ENCODE measurements at regions not wholly inside any gene's neighbourhood (a gene's known extent, or its start where the extent isn't known, plus 50 kb on each side); places are given as distances from the start of the nearest gene placed in this dataset.

GRCh38 chr18:10030816-10031541 lies 117.2 kb downstream of the VAPA start:
- DNase-seq, result no peak
- in situ Hi-C loops (cut with MboI; ENCODE audit: low pct_unique_long_range_greater_than_20kb, low sequenced_read_pairs), result no loop called here

GRCh38 chr18:10032331-10033015 lies 118.7 kb downstream of the VAPA start:
- in situ Hi-C loops (cut with MboI; ENCODE audit: low pct_unique_long_range_greater_than_20kb, low sequenced_read_pairs), result no loop called here
- DNase-seq, result no peak

DNA sequence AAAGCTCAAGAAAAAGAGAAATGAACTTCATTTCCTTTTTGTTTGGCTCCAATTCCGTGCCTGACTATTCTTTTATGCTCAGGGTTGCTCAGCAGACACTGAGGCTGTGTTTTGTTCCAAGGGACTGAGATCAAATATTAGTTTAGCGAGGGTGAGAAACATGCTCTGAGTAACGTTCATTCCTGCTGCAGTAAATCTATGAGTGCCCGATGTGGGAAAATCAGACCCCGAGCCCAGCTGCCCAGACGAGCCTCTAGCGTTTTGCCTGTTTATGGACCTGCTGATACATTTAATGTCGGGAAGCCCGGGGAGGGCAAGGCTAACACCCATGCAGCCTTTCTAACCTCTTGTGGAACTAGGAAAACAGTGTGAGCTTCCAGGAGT lies 119.2 kb downstream of the VAPA start:
- DNase-seq, result no peak
- in situ Hi-C loops (cut with MboI; ENCODE audit: low pct_unique_long_range_greater_than_20kb, low sequenced_read_pairs), result no loop called here

- in situ Hi-C loops (cut with MboI; ENCODE audit: low pct_unique_long_range_greater_than_20kb, low sequenced_read_pairs), result no loop called here
- DNase-seq, result no peak
Observed at GRCh38 chr18:10035281-10035991, 121.6 kb downstream of the VAPA start.

- in situ Hi-C loops (cut with MboI; ENCODE audit: low pct_unique_long_range_greater_than_20kb, low sequenced_read_pairs), result no loop called here
- DNase-seq, result no peak
Observed at GRCh38 chr18:10036479-10036878, 122.7 kb downstream of the VAPA start.

- in situ Hi-C loops (cut with MboI; ENCODE audit: low pct_unique_long_range_greater_than_20kb, low sequenced_read_pairs), result no loop called here
- DNase-seq, result no peak
Observed at GRCh38 chr18:10037181-10037580, 123.4 kb downstream of the VAPA start.

GRCh38 chr18:10038268-10038667 lies 124.5 kb downstream of the VAPA start:
- in situ Hi-C loops (cut with MboI; ENCODE audit: low pct_unique_long_range_greater_than_20kb, low sequenced_read_pairs), result no loop called here

GRCh38 chr18:10040287-10041011 lies 126.6 kb downstream of the VAPA start:
- no peak for DNase-seq
- in situ Hi-C loops (cut with MboI; ENCODE audit: low pct_unique_long_range_greater_than_20kb, low sequenced_read_pairs), result no loop called here

More at GRCh38 chr18:10038268-10038667, 124.5 kb downstream of the VAPA start:
- no peak for DNase-seq

GRCh38 chr18:10041180-10041579 lies 127.4 kb downstream of the VAPA start:
- no peak for DNase-seq
- in situ Hi-C loops (cut with MboI; ENCODE audit: low pct_unique_long_range_greater_than_20kb, low sequenced_read_pairs), result no loop called here

GRCh38 chr18:10042492-10042891 lies 128.7 kb downstream of the VAPA start:
- no peak for DNase-seq
- in situ Hi-C loops (cut with MboI; ENCODE audit: low pct_unique_long_range_greater_than_20kb, low sequenced_read_pairs), result no loop called here

DNA sequence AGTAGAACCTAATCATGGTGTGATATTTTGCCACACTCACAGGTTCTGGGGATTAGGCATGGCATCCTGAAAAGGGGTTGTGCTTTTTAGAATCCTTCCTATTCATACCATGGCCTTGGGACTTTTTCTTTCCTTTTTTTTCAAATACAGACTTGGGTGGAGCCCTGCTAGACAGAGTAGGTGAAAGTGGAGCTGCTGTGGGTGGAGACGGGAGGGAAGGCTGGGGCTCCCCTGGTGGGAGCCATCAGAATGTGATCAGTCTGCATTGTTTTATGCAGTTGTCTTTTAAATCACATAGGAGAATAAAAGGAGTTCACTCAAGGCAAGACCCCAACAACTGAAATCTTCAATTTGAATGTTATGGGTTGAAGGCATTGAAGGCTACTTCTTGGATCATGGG lies 130.2 kb downstream of the VAPA start:
- DNase-seq, result no peak

DNA sequence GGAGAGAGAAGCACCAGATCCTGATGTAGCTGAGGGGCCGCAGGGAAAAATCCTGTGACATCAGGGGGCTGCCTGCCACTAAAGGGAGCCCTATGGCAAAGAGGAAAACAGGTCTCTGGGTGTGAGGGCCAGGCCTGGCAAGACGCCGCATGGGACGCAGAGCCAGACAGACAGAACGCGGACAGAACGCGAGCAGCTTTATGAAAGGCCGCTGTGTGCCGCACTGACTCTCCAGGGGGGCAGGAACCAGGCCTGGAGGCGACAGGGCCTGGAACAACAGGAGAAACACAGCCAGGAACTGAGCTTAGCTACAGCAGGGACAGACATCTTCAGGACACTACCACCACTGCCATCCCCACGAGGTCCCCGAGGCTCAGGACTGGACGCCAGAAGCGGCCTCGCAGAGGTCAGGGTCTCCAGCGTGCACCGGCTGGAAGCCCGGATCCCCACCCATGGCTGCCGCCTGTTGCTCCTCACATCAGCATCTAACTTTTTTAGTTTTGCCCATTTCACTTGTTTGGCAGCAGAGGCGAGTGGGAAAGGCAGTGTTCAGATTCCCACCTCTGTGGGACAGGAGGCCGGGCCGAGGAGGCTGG lies 131.6 kb downstream of the VAPA start:
- in situ Hi-C loops (cut with MboI; ENCODE audit: low pct_unique_long_range_greater_than_20kb, low sequenced_read_pairs), result no loop called here
- no peak for DNase-seq

More for the DNA sequence above, 130.2 kb downstream of the VAPA start:
- in situ Hi-C loops (cut with MboI; ENCODE audit: low pct_unique_long_range_greater_than_20kb, low sequenced_read_pairs), result no loop called here

DNA sequence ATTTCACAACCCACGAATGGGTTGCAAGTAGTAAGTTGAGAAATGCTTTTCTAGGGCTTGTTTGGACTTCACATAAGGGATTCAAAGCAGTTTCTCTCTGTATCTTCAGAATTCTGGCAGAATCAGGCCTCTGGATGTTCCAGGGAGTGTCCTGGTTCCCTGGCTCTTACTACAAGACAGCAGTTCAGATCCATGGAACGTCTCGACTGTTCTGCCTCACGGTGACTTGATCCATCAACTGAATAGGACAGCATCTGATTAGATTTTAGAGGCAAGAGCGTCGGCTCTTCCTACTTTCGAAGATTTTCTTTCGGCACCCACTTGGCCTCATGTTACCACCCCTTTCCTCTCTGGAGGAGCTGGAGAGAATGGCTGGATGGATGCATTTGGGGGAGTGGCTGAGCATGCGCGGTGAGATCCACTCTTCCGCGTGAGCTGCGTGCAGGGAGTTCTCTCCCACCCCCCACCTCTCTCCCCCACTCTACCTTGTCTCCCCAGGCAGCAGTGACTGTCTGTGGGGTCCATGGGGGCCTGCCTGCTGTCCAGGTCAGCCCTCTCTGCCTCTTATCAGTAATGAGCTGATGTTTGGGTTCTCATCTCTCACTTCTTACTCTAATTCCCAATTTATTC lies 132.5 kb downstream of the VAPA start:
- in situ Hi-C loops (cut with MboI; ENCODE audit: low pct_unique_long_range_greater_than_20kb, low sequenced_read_pairs), result no loop called here
- DNase-seq, result no peak

GRCh38 chr18:10047237-10047636 lies 133.4 kb downstream of the VAPA start:
- in situ Hi-C loops (cut with MboI; ENCODE audit: low pct_unique_long_range_greater_than_20kb, low sequenced_read_pairs), result no loop called here
- DNase-seq, result no peak

- in situ Hi-C loops (cut with MboI; ENCODE audit: low pct_unique_long_range_greater_than_20kb, low sequenced_read_pairs), result no loop called here
- no peak for DNase-seq
Observed at GRCh38 chr18:10049747-10050146, 135.9 kb downstream of the VAPA start.

DNA sequence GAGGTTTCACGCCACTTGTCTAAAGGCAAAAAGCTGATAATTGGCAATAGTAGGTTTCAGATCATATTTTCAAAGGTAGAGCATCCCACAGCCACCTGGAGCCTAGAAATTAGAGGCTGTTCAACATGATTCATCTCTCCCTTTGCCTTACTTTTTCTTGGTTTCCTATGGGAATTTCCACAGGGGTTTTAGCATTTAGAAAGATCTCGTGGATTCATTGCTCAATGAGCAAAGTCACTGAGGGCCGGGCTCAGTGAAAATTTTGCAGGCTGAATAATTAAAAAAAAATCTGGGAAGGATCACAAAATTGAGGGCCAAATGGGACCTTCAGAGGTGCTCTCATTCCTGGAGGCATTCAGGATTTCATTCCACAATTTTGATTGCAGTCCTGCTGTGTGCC lies 137.1 kb downstream of the VAPA start:
- DNase-seq, result no peak
- in situ Hi-C loops (cut with MboI; ENCODE audit: low pct_unique_long_range_greater_than_20kb, low sequenced_read_pairs), result no loop called here

- in situ Hi-C loops (cut with MboI; ENCODE audit: low pct_unique_long_range_greater_than_20kb, low sequenced_read_pairs), result no loop called here
- no peak for DNase-seq
Observed at GRCh38 chr18:10051877-10052631, 138.2 kb downstream of the VAPA start.

DNA sequence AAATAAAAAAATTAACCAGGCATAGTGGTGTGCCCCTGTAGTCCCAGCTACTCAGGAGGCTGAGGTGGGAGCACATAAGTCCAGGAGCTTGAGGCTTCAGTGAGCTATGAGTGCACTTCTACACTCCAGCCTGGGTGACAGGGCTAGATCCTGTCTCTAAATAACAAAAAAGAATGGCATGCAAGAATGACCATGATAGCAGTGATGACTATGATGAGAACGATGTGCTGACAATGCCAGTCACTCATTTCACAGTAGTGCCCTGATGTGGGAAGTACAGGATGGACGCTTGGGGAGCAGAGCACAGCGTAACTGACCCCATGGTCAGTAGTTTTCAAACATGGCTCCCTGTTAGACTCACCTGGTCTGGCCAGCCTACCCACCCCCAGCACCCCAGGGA lies 139.1 kb downstream of the VAPA start:
- in situ Hi-C loops (cut with MboI; ENCODE audit: low pct_unique_long_range_greater_than_20kb, low sequenced_read_pairs), result no loop called here
- DNase-seq, result no peak

Measured in KBM-7 (cell line).